PC-9 (cell line): ENCODE measurements at regions not wholly inside any gene's neighbourhood (a gene's known extent, or its start where the extent isn't known, plus 50 kb on each side); places are given as distances from the start of the nearest gene placed in this dataset.

ENCODE experiments used
- BruUV-seq: library from RNA; stranded (reverse); fragments of 400-500 nt; replicated peaks from 2 replicates; lab custom pipeline; 2021; lab: Mats Ljungman, UMichigan
- CTCF ChIA-PET: fragments of 300-600 bp; sonication (Branson Sonifier 250); formaldehyde crosslinking; loops from one replicate; lab custom pipeline; 2022; ENCODE audit warnings: antibody characterized with exemption; lab: Charles Lee
- POLR2A ChIA-PET: fragments of 300-600 bp; sonication (Branson Sonifier 250); formaldehyde crosslinking; loops from one replicate; lab custom pipeline; 2022; ENCODE audit warnings: antibody characterized with exemption; ENCODE audit not compliant: unreplicated experiment; lab: Charles Lee
- DNase-seq, 2 experiments: peaks; one replicate each; pipeline versions ENCODE4 v3.0.0 to v3.0.0-alpha.2; 2015 to 2022; ENCODE audit warnings: mixed read lengths in 1 of 2
- H2AFZ ChIP-seq: fragments of 200-600 bp; sonication (generic); 2 replicates; pipeline ENCODE4 v1.8.1; 2017; ENCODE audit warnings: antibody characterized with exemption
- H3F3A ChIP-seq: fragments of 200-600 bp; sonication (generic); 2 replicates; pipeline ENCODE4 v1.8.1; 2017; ENCODE audit warnings: antibody characterized with exemption, mild to moderate bottlenecking, low read depth; ENCODE audit not compliant: insufficient read depth
- H3K27ac ChIP-seq: fragments of 200-600 bp; sonication (generic); 2 replicates; pipeline ENCODE4 v1.6.1; 2016; ENCODE audit warnings: mixed run types
- H3K27me3 ChIP-seq: fragments of 200-600 bp; sonication (generic); 2 replicates; pipeline ENCODE4 v1.6.1; 2016; ENCODE audit warnings: low read depth, mixed run types; ENCODE audit not compliant: insufficient read depth
- H3K36me3 ChIP-seq: fragments of 200-600 bp; sonication (generic); 2 replicates; pipeline ENCODE4 v1.6.1; 2016; ENCODE audit warnings: low read depth, mixed run types
- H3K4me1 ChIP-seq: fragments of 200-600 bp; sonication (generic); replicated peaks from 2 replicates; pipeline ENCODE4 v1.6.1; 2016; ENCODE audit warnings: mixed run types; ENCODE audit not compliant: insufficient read depth
- H3K4me2 ChIP-seq: fragments of 200-600 bp; sonication (generic); 2 replicates; pipeline ENCODE4 v1.6.1; 2017; ENCODE audit warnings: mixed run types
- H3K4me3 ChIP-seq: fragments of 200-600 bp; sonication (generic); 2 replicates; pipeline ENCODE4 v1.6.1; 2016; ENCODE audit warnings: mixed run types
- H3K79me2 ChIP-seq: fragments of 200-600 bp; sonication (generic); 2 replicates; pipeline ENCODE4 v1.6.1; 2017; ENCODE audit warnings: low read depth, mixed run types
- H3K9me2 ChIP-seq: fragments of 200-600 bp; sonication (generic); 2 replicates; pipeline ENCODE4 v1.8.1; 2017; ENCODE audit warnings: mild to moderate bottlenecking; ENCODE audit not compliant: insufficient read depth
- H3K9me3 ChIP-seq: fragments of 200-600 bp; sonication (generic); 2 replicates; pipeline ENCODE4 v1.8.1; 2016; ENCODE audit warnings: low read depth; ENCODE audit not compliant: insufficient read depth
- H4K20me1 ChIP-seq: fragments of 200-600 bp; sonication (generic); 2 replicates; pipeline ENCODE4 v1.8.1; 2017; ENCODE audit not compliant: insufficient read depth
- CTCF ChIP-seq: fragments of 200-600 bp; sonication (generic); conservative IDR thresholded peaks from 2 replicates; pipeline ENCODE4 v1.6.1; 2017; ENCODE audit warnings: mixed run types, antibody characterized with exemption, mild to moderate bottlenecking, moderate library complexity
- EZH2 ChIP-seq: fragments of 200-600 bp; sonication (generic); IDR thresholded peaks from 2 replicates; pipeline ENCODE4 v1.8.0; 2017; ENCODE audit warnings: antibody characterized with exemption, low read depth
- intact Hi-C: fragments of 100-400 bp; cut with micrococcal nuclease; formaldehyde crosslinking; loops from one replicate; pipeline ENCODE4 v1.10.0; 2022; ENCODE audit not compliant: unreplicated experiment

GRCh38 chr15:81896356-81896755 is 149.5 kb downstream of the MEX3B start:
- H3K27me3 ChIP-seq = no peaks in the 10 kb centered on the region; the same call in 1 of the 2 replicates
- H3K79me2 ChIP-seq = no peaks in the 10 kb centered on the region
- DNase-seq = no peak
- ChIA-PET POLR2A (no interaction called here), CTCF (no interaction called here)
- no peak for TF ChIP-seq CTCF
- no peak for TF ChIP-seq EZH2
- H3F3A ChIP-seq = no peaks in the 10 kb centered on the region
- no TSS peak for BruUV-seq
- no peaks in the 10 kb centered on the region for H4K20me1 ChIP-seq
- intact Hi-C loops = no loop called here
- no peak overlapping the region for H2AFZ ChIP-seq
- H3K9me2 ChIP-seq = no peaks in the 10 kb centered on the region
- no peak overlapping the region for H3K27ac ChIP-seq
- H3K4me1 ChIP-seq = no peaks in the 10 kb centered on the region
- no peak overlapping the region for H3K4me3 ChIP-seq
- H3K36me3 ChIP-seq = no peaks in the 10 kb centered on the region
- H3K9me3 ChIP-seq = no peaks in the 10 kb centered on the region
- no peak overlapping the region for H3K4me2 ChIP-seq

- intact Hi-C loops = no loop called here
- CTCF ChIA-PET = no interaction called here
Observed at GRCh38 chr15:81895723-81896122, 150.1 kb downstream of the MEX3B start.

DNA sequence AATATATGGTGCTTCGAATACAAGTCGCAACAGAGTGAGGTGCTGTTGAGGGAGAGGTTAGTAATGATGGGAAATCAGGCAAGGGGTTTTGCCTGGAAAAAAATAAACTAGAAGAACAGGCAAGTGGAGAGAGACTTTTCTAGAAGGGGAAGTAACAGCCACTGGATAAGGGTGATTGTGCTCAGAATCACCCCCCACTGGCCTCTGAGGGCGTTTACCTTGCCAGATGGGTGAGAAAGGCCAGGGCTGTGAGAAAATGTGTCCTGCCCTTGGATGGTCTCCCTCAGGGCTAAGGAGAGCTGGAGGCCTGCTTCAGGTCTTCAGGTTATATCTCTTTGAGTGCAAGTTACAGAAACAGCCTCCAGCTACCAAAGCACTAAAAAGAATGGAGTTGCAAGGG is 151.8 kb downstream of the MEX3B start:
- POLR2A ChIA-PET = no interaction called here
- H3K79me2 ChIP-seq = no peaks in the 10 kb centered on the region

More at GRCh38 chr15:81895723-81896122, 150.1 kb downstream of the MEX3B start:
- Histone ChIP-seq H3K4me3 (no peak overlapping the region), H3K27ac (no peak overlapping the region), H3K4me1 (no peaks in the 10 kb centered on the region), H2AFZ (no peak overlapping the region), H3K79me2 (no peaks in the 10 kb centered on the region), H3K9me2 (no peaks in the 10 kb centered on the region), H3K27me3 (no peaks in the 10 kb centered on the region; the same call in 1 of the 2 replicates), H4K20me1 (no peaks in the 10 kb centered on the region), H3K36me3 (no peaks in the 10 kb centered on the region), H3K9me3 (no peaks in the 10 kb centered on the region), H3K4me2 (no peak overlapping the region), H3F3A (no peaks in the 10 kb centered on the region)
- no peak for DNase-seq
- no TSS peak for BruUV-seq
- TF ChIP-seq EZH2 (no peak), CTCF (no peak)
- POLR2A ChIA-PET = no interaction called here

More for the DNA sequence above, 151.8 kb downstream of the MEX3B start:
- H3K9me2 ChIP-seq = no peaks in the 10 kb centered on the region
- no TSS peak for BruUV-seq
- no peaks in the 10 kb centered on the region for H3K4me1 ChIP-seq
- H3K27ac ChIP-seq = no peak overlapping the region
- H3K36me3 ChIP-seq = no peaks in the 10 kb centered on the region
- no peaks in the 10 kb centered on the region for H3F3A ChIP-seq
- intact Hi-C loops = no loop called here
- no peaks in the 10 kb centered on the region for H3K9me3 ChIP-seq
- no peak overlapping the region for H3K4me2 ChIP-seq
- H3K4me3 ChIP-seq = no peak overlapping the region
- no peaks in the 10 kb centered on the region; the same call in 1 of the 2 replicates for H3K27me3 ChIP-seq
- TF ChIP-seq EZH2 = no peak
- no peak for TF ChIP-seq CTCF
- H4K20me1 ChIP-seq = no peaks in the 10 kb centered on the region
- CTCF ChIA-PET = no interaction called here
- no peak for DNase-seq
- H2AFZ ChIP-seq = no peak overlapping the region
